ENCODE measurements at regions not wholly inside any gene's neighbourhood (a gene's known extent, or its start where the extent isn't known, plus 50 kb on each side); places are given as distances from the start of the nearest gene placed in this dataset.
"Not testable (repeated sequence)": the region's sequence is repeated elsewhere in the genome, so short reads cannot be mapped to it uniquely, and the experiment has no call there.

- TF ChIP-seq CTCF (conservative IDR thresholded peaks at IDR 0.05; ENCODE audit: low read depth, low read length): no peak
- no peak overlapping the region for H3K4me3 ChIP-seq (ENCODE audit: low read depth, low read length)
- DNase-seq (ENCODE audit: low read depth): no peak
Observed at GRCh38 chr1:168408539-168408865, 127.8 kb downstream of the TBX19 start.

GRCh38 chr1:168407832-168408538 is 127.3 kb downstream of the TBX19 start:
- no peak overlapping the region for H3K4me3 ChIP-seq (ENCODE audit: low read depth, low read length)
- no peak for DNase-seq (ENCODE audit: low read depth)
- TF ChIP-seq CTCF (conservative IDR thresholded peaks at IDR 0.05; ENCODE audit: low read depth, low read length): no peak

GRCh38 chr1:168405906-168406549 is 125.4 kb downstream of the TBX19 start:
- no peak for DNase-seq (ENCODE audit: low read depth)
- TF ChIP-seq CTCF (conservative IDR thresholded peaks at IDR 0.05; ENCODE audit: low read depth, low read length): no peak
- no peak overlapping the region for H3K4me3 ChIP-seq (ENCODE audit: low read depth, low read length)

GRCh38 chr1:168403140-168403539 is 122.5 kb downstream of the TBX19 start:
- no peak overlapping the region for H3K4me3 ChIP-seq (ENCODE audit: low read depth, low read length)
- no peak for DNase-seq (ENCODE audit: low read depth)
- TF ChIP-seq CTCF (conservative IDR thresholded peaks at IDR 0.05; ENCODE audit: low read depth, low read length): no peak

- not testable (repeated sequence) for DNase-seq (ENCODE audit: low read depth); H3K4me3 ChIP-seq (ENCODE audit: low read depth, low read length)
Observed at GRCh38 chr1:168402466-168402865, 121.8 kb downstream of the TBX19 start.

- H3K4me3 ChIP-seq (ENCODE audit: low read depth, low read length): no peak overlapping the region
- no peak for DNase-seq (ENCODE audit: low read depth)
- no peak for TF ChIP-seq CTCF (conservative IDR thresholded peaks at IDR 0.05; ENCODE audit: low read depth, low read length)
Observed at GRCh38 chr1:168401341-168401740, 120.7 kb downstream of the TBX19 start.

GRCh38 chr1:168400139-168400538 is 119.5 kb downstream of the TBX19 start:
- no peak overlapping the region for H3K4me3 ChIP-seq (ENCODE audit: low read depth, low read length)
- TF ChIP-seq CTCF (conservative IDR thresholded peaks at IDR 0.05; ENCODE audit: low read depth, low read length): no peak
- no peak for DNase-seq (ENCODE audit: low read depth)

Measured in choroid plexus epithelial cell (primary cell).